Right atrium auricular region (tissue), 2 donors: ENCODE measurements at regions not wholly inside any gene's neighbourhood (a gene's known extent, or its start where the extent isn't known, plus 50 kb on each side); places are given as distances from the start of the nearest gene placed in this dataset.

ENCODE experiments used
- DNase-seq: peaks from one replicate; pipeline ENCODE4 v3.0.0-alpha.2; 2019; ENCODE audit warnings: low spot score
- H3K27ac ChIP-seq, 2 donors: fragments of 200-600 bp; sonication (generic); 1 replicate in 1 of 2; 2 replicates in 1 of 2; pipeline ENCODE4 v1.5.1; 2016 to 2019
- H3K27me3 ChIP-seq, 2 donors: fragments of 200-600 bp; sonication (generic); one replicate each; pipeline versions ENCODE4 v1.5.1 to v1.6.0; 2017 to 2019
- H3K36me3 ChIP-seq: fragments of 200-600 bp; sonication (generic); one replicate; pipeline ENCODE4 v1.5.1; 2016
- H3K4me1 ChIP-seq, 2 donors: fragments of 200-600 bp; sonication (generic); one replicate each; pipeline versions ENCODE4 v1.5.1 to v1.6.0; 2017 to 2019
- H3K4me3 ChIP-seq, 2 donors: fragments of 200-600 bp; sonication (generic); 1 replicate in 1 of 2; 2 replicates in 1 of 2; pipeline ENCODE4 v1.5.1; 2017 to 2019; ENCODE audit warnings: mild to moderate bottlenecking in 1 of 2, moderate library complexity in 1 of 2
- H3K9me3 ChIP-seq, 2 donors: fragments of 200-600 bp; sonication (generic); one replicate each; pipeline ENCODE4 v1.5.1; 2019
- CTCF ChIP-seq, 2 donors: fragments of 200-600 bp; sonication (generic); IDR thresholded peaks; one replicate each; pipeline ENCODE4 v1.5.1; 2019; ENCODE audit warnings: antibody characterized with exemption in 2 of 2

GRCh38 chr12:94811611-94812010, 161.3 kb upstream of the TMCC3 start:
- no peak overlapping the region for H3K27ac ChIP-seq
- no peaks in the 10 kb centered on the region for H3K4me1 ChIP-seq
- no peak overlapping the region for H3K4me3 ChIP-seq
- TF ChIP-seq CTCF (IDR thresholded peaks at IDR 0.05) = no peak
- no peaks in the 10 kb centered on the region for H3K36me3 ChIP-seq
- H3K27me3 ChIP-seq = no peaks in the 10 kb centered on the region
- DNase-seq = no peak
- peaks cover 17 to 36% of the 10 kb centered on the region in 2 donors for H3K9me3 ChIP-seq

- Histone ChIP-seq H3K4me1 (no peaks in the 10 kb centered on the region), H3K27ac (no peak overlapping the region), H3K9me3 (peaks cover 8 to 22% of the 10 kb centered on the region in 2 donors), H3K27me3 (no peaks in the 10 kb centered on the region), H3K36me3 (no peaks in the 10 kb centered on the region), H3K4me3 (no peak overlapping the region)
- no peak for TF ChIP-seq CTCF (IDR thresholded peaks at IDR 0.05)
- no peak for DNase-seq
Measured at GRCh38 chr12:94807951-94808350, 157.6 kb upstream of the TMCC3 start.

GRCh38 chr12:94806617-94807016, 156.3 kb upstream of the TMCC3 start:
- H3K9me3 ChIP-seq = peaks cover 0 to 8% of the 10 kb centered on the region in 2 donors
- H3K27ac ChIP-seq = no peak overlapping the region
- H3K4me3 ChIP-seq = no peak overlapping the region
- H3K27me3 ChIP-seq = no peaks in the 10 kb centered on the region
- no peak for DNase-seq
- no peak for TF ChIP-seq CTCF (IDR thresholded peaks at IDR 0.05)
- H3K36me3 ChIP-seq = no peaks in the 10 kb centered on the region
- no peaks in the 10 kb centered on the region for H3K4me1 ChIP-seq

GRCh38 chr12:94805749-94806529, 155.6 kb upstream of the TMCC3 start:
- no peak overlapping the region for H3K4me3 ChIP-seq
- no peaks in the 10 kb centered on the region for H3K4me1 ChIP-seq
- no peaks in the 10 kb centered on the region for H3K27me3 ChIP-seq
- peaks cover 0 to 2% of the 10 kb centered on the region in 2 donors for H3K9me3 ChIP-seq
- H3K27ac ChIP-seq = no peak overlapping the region
- no peak for TF ChIP-seq CTCF (IDR thresholded peaks at IDR 0.05)
- no peaks in the 10 kb centered on the region for H3K36me3 ChIP-seq
- DNase-seq = no peak

- no peak overlapping the region for H3K27ac ChIP-seq
- H3K4me3 ChIP-seq = no peak overlapping the region
- H3K27me3 ChIP-seq = no peaks in the 10 kb centered on the region
- no peaks in the 10 kb centered on the region for H3K4me1 ChIP-seq
- no peak for TF ChIP-seq CTCF (IDR thresholded peaks at IDR 0.05)
- DNase-seq = no peak
- H3K36me3 ChIP-seq = no peaks in the 10 kb centered on the region
- H3K9me3 ChIP-seq = no peaks in the 10 kb centered on the region
Measured at GRCh38 chr12:94803939-94804338, 153.6 kb upstream of the TMCC3 start.

- Histone ChIP-seq H3K36me3 (no peaks in the 10 kb centered on the region), H3K4me1 (no peaks in the 10 kb centered on the region), H3K27ac (no peak overlapping the region), H3K4me3 (no peak overlapping the region), H3K27me3 (no peaks in the 10 kb centered on the region), H3K9me3 (no peaks in the 10 kb centered on the region)
- DNase-seq = no peak
- no peak for TF ChIP-seq CTCF (IDR thresholded peaks at IDR 0.05)
Measured at GRCh38 chr12:94802796-94803195, 152.4 kb upstream of the TMCC3 start.
